ENCODE measurements at regions not wholly inside any gene's neighbourhood (a gene's known extent, or its start where the extent isn't known, plus 50 kb on each side); places are given as distances from the start of the nearest gene placed in this dataset.

GRCh38 chr18:56221195-56222065 is 417.0 kb downstream of the TXNL1 start:
- WGBS (ENCODE audit: insufficient coverage, low coverage, missing lambda C conversion rate): 3% methylated on average over 5 of the region's 5 CpGs
- Histone ChIP-seq H3K36me3 (ENCODE audit: control insufficient read depth, insufficient read depth, low read length) (no peaks in the 10 kb centered on the region), H3K27me3 (ENCODE audit: control insufficient read depth in 2 of 2, insufficient read depth in 2 of 2, low read length in 2 of 2) (no peaks in the 10 kb centered on the region), H3K9me1 (ENCODE audit: control insufficient read depth, insufficient read depth, low read length) (no peaks in the 10 kb centered on the region), H3K4me3 (no peak overlapping the region), H3K4me2 (ENCODE audit: insufficient read depth, low read length) (no peak overlapping the region), H4K20me1 (replicated peaks; ENCODE audit: control insufficient read depth, insufficient read depth, low read length) (no peaks in the 10 kb centered on the region), H3K4me1 (replicated peaks in 1 of 2; ENCODE audit: control insufficient read depth in 2 of 2, insufficient read depth in 2 of 2, low read length in 2 of 2) (no peaks in the 10 kb centered on the region), H3K27ac (ENCODE audit: extremely low read depth, low read depth, low read length) (no peak overlapping the region), H2AFZ (ENCODE audit: low read depth, low read length) (no peak overlapping the region), H3K9ac (ENCODE audit: insufficient read depth in 1 of 2, low read depth in 2 of 2, low read length in 2 of 2) (no peak overlapping the region), H3K9me3 (replicated peaks; ENCODE audit: control insufficient read depth, insufficient read depth, low read depth, low read length) (no peaks in the 10 kb centered on the region), H3K79me2 (ENCODE audit: control insufficient read depth, insufficient read depth, low read length) (no peaks in the 10 kb centered on the region)
- no peak for DNase-seq (ENCODE audit: extremely low read depth in 1 of 4, low spot score in 3 of 4)
- TF ChIP-seq MEF2D (tag; conservative IDR thresholded peaks at IDR 0.05; ENCODE audit: low read depth): no peak
- no peak for TF ChIP-seq E2F3 (CRISPR knock-in tag; IDR thresholded peaks at IDR 0.05)
- no peak for TF ChIP-seq TFAP4 (CRISPR knock-in tag; IDR thresholded peaks at IDR 0.05; ENCODE audit: borderline replicate concordance)
- no peak for TF ChIP-seq HMGXB4 (CRISPR knock-in tag; IDR thresholded peaks at IDR 0.05)
- TF ChIP-seq ZNF347 (CRISPR knock-in tag; IDR thresholded peaks at IDR 0.05; ENCODE audit: low read depth): no peak
- no peak for TF ChIP-seq RERE (CRISPR knock-in tag; IDR thresholded peaks at IDR 0.05; ENCODE audit: borderline replicate concordance)
- no peak for TF ChIP-seq ARNT (IDR thresholded peaks at IDR 0.05)
- TF ChIP-seq NR2C1 (IDR thresholded peaks at IDR 0.05): no peak
- no peak for TF ChIP-seq NR2C1 (tag; IDR thresholded peaks at IDR 0.05)
- BruUV-seq (replicated peaks): no TSS peak
- no peak for FAIRE-seq
- ChIA-PET CTCF (ENCODE audit: low intra/inter-chr PET ratio) (no interaction called here), POLR2A (no interaction called here)
- no peak for ATAC-seq
- in situ Hi-C loops (cut with MboI) (no loop called here), intact Hi-C loops (cut with micrococcal nuclease) (no loop called here)
